Tibial nerve (tissue), 4 donors: ENCODE measurements at regions not wholly inside any gene's neighbourhood (a gene's known extent, or its start where the extent isn't known, plus 50 kb on each side); places are given as distances from the start of the nearest gene placed in this dataset.
"Not testable (repeated sequence)": the region's sequence is repeated elsewhere in the genome, so short reads cannot be mapped to it uniquely, and the experiment has no call there.

Experiments used
- DNase-seq, 2 donors: peaks; one replicate each; pipeline ENCODE4 v3.0.0-alpha.2; 2019; ENCODE audit warnings: low spot score in 2 of 2
- H3K27ac ChIP-seq, 4 donors: fragments of 200-600 bp; sonication (generic) in 3 of 4; one replicate each; pipeline ENCODE4 v1.5.1; 2017 to 2019; ENCODE audit warnings: mild to moderate bottlenecking in 1 of 4
- H3K27me3 ChIP-seq, 2 donors: fragments of 200-600 bp; sonication (generic) in 1 of 2; one replicate each; pipeline versions ENCODE4 v1.5.1 to v1.6.0; 2017 to 2019
- H3K36me3 ChIP-seq, 3 donors: fragments of 200-600 bp; sonication (generic); one replicate each; pipeline ENCODE4 v1.5.1; 2018 to 2019
- H3K4me1 ChIP-seq, 4 donors: fragments of 200-600 bp; sonication (generic) in 3 of 4; one replicate each; pipeline ENCODE4 v1.5.1; 2017 to 2019
- H3K4me3 ChIP-seq, 4 donors: fragments of 200-600 bp; sonication (generic) in 3 of 4; one replicate each; pipeline ENCODE4 v1.5.1; 2017 to 2019; ENCODE audit warnings: mild to moderate bottlenecking in 1 of 4, moderate library complexity in 1 of 4
- H3K9me3 ChIP-seq, 4 donors: fragments of 200-600 bp; sonication (generic) in 3 of 4; one replicate each; pipeline ENCODE4 v1.5.1; 2017 to 2019
- EP300 ChIP-seq, 2 donors: sonication (generic); formaldehyde crosslinking; IDR thresholded peaks; one replicate each; pipeline ENCODE4 v1.6.1; 2017; ENCODE audit warnings: antibody characterized with exemption in 2 of 2, mild to moderate bottlenecking in 1 of 2
- POLR2A ChIP-seq, 2 donors: fragments of 450-650 bp; IDR thresholded peaks; one replicate each; pipeline ENCODE4 v1.6.1; 2017; ENCODE audit warnings: antibody characterized with exemption in 2 of 2, mild to moderate bottlenecking in 2 of 2, moderate library complexity in 2 of 2
- WGBS, 2 donors: methylation state at CpG; one replicate each; pipeline ENCODE4 v1.1.5; 2018; 5-methylcytosine and 5-hydroxymethylcytosine counted together
- TF ChIP-seq, protein P1 (sequence below), 5 experiments: fragments of 200-600 bp in 3 of 5; fragments of 450-650 bp in 2 of 5; sonication (generic) in 3 of 5; IDR thresholded peaks; one replicate each; pipeline ENCODE4 v1.5.1; 2016 to 2019; ENCODE audit warnings: antibody characterized with exemption in 5 of 5, mild to moderate bottlenecking in 3 of 5, moderate library complexity in 2 of 5

DNA sequence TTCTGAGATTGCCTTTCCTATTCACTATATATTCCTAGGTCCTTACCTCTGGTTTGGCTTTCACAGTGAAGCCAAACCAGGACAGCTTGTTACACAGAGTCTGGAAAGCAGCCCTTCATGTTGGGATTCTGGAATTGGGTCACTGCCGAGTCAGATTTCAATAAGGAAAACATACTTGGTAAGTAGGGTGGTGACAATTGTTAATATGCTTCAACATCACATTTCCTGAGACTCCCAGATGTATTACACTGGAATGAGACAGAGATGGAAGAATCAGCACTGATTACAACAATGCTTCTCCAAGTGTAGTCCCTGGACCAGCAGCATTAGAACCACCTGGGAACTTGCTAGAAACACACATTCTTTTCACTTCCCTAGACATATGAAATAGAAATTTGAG is 268.9 kb upstream of the SEMA3C start:
- H3K27me3 ChIP-seq: no peaks in the 10 kb centered on the region
- WGBS, 2 donors: 58 to 65% methylated on average over 1 of the region's 1 CpG
- no peak for DNase-seq
- TF ChIP-seq EP300 (IDR thresholded peaks at IDR 0.05) (no peak), POLR2A (IDR thresholded peaks at IDR 0.05) (no peak)
- TF ChIP-seq, protein P1, sequence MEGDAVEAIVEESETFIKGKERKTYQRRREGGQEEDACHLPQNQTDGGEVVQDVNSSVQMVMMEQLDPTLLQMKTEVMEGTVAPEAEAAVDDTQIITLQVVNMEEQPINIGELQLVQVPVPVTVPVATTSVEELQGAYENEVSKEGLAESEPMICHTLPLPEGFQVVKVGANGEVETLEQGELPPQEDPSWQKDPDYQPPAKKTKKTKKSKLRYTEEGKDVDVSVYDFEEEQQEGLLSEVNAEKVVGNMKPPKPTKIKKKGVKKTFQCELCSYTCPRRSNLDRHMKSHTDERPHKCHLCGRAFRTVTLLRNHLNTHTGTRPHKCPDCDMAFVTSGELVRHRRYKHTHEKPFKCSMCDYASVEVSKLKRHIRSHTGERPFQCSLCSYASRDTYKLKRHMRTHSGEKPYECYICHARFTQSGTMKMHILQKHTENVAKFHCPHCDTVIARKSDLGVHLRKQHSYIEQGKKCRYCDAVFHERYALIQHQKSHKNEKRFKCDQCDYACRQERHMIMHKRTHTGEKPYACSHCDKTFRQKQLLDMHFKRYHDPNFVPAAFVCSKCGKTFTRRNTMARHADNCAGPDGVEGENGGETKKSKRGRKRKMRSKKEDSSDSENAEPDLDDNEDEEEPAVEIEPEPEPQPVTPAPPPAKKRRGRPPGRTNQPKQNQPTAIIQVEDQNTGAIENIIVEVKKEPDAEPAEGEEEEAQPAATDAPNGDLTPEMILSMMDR (IDR thresholded peaks at IDR 0.05): no peak
- peaks cover 0 to 4% (median 0%) of the 10 kb centered on the region in 4 donors for H3K4me1 ChIP-seq
- no peaks in the 10 kb centered on the region for H3K9me3 ChIP-seq
- H3K36me3 ChIP-seq: no peaks in the 10 kb centered on the region
- H3K27ac ChIP-seq: no peak overlapping the region
- no peak overlapping the region for H3K4me3 ChIP-seq

DNA sequence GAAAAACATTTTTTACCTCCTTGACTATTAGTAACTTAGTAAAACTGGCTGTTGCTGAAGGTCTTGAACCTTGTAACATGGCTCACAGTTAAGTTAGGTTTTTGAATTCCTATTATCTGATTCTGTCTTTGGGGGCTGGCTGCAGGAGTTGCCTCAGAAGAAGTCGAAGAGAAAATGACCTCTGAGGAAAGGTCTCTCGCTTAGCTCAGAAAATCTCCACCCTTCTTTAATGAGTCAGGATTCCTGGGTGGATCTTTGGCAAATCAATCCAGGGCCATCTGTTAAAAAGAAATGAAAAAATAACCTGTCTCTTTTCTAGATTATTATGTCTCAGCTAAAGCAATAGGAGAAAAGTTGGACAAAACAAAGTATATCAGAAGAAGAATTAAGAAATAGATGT is 267.8 kb upstream of the SEMA3C start:
- H3K9me3 ChIP-seq: no peaks in the 10 kb centered on the region
- H3K36me3 ChIP-seq: no peaks in the 10 kb centered on the region
- no peak for TF ChIP-seq POLR2A (IDR thresholded peaks at IDR 0.05)
- peak in 1 of 2 donors; percentile 42 for TF ChIP-seq EP300 (IDR thresholded peaks at IDR 0.05)
- TF ChIP-seq, protein P1 (IDR thresholded peaks at IDR 0.05): no peak
- H3K4me3 ChIP-seq: no peak overlapping the region
- no peaks in the 10 kb centered on the region for H3K27me3 ChIP-seq
- WGBS, 2 donors: 47 to 57% methylated on average over 2 of the region's 2 CpGs
- DNase-seq: peak in 1 of 2 donors; percentile 28
- peaks cover 0 to 4% (median 0%) of the 10 kb centered on the region in 4 donors for H3K4me1 ChIP-seq
- peak overlapping the region in 1 of 4 donors; percentile 31 for H3K27ac ChIP-seq

DNA sequence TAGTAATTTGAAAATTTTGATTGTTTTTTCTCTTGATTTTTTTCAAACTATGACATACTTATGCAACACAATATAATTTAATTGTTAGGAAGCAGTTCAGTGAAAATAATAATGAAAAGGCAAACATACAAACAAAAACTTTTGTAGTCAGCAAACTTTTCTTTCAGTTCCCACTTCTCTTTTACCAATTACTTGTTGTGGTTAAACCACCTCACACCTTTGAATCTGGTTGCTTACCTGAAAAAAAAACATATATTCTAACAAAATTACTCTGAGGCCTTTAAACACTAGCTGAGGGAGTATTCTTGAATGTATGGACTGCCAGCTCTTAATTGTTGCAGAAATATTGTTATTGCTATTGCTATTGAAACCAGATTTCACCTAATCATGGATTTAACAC is 266.2 kb upstream of the SEMA3C start:
- TF ChIP-seq, protein P1 (IDR thresholded peaks at IDR 0.05): no peak
- TF ChIP-seq EP300 (IDR thresholded peaks at IDR 0.05) (no peak), POLR2A (IDR thresholded peaks at IDR 0.05) (no peak)
- H3K4me1 ChIP-seq: no peaks in the 10 kb centered on the region
- H3K9me3 ChIP-seq: no peaks in the 10 kb centered on the region
- H3K27ac ChIP-seq: no peak overlapping the region
- no peak overlapping the region for H3K4me3 ChIP-seq
- no peaks in the 10 kb centered on the region for H3K36me3 ChIP-seq
- H3K27me3 ChIP-seq: no peaks in the 10 kb centered on the region
- no peak for DNase-seq

DNA sequence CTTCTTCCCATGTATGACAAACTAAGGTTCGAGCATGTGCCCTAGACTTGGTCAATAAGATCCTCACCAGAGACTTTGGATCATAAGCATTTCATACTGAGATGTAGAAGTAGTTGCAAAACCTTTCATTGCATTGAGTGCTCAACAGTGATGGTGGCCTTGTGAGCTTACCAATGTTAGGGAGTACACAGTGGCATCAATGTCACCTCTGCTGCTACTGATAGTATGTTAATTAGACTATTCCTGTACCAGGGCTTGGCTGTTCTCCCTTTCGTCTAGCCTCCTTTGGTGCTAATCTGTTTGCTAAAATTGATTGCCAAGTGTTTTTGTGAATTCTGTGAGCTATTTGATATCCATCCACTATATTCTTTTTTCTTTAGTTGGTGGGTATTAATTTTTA is 264.5 kb upstream of the SEMA3C start:
- H3K27me3 ChIP-seq: no peaks in the 10 kb centered on the region
- H3K27ac ChIP-seq: no peak overlapping the region
- DNase-seq: no peak
- no peaks in the 10 kb centered on the region for H3K36me3 ChIP-seq
- H3K4me1 ChIP-seq: no peaks in the 10 kb centered on the region
- 89 to 93% methylated on average over 2 of the region's 2 CpGs for whole genome bisulfite sequencing, 2 donors
- TF ChIP-seq EP300 (IDR thresholded peaks at IDR 0.05) (no peak), POLR2A (IDR thresholded peaks at IDR 0.05) (no peak)
- TF ChIP-seq, protein P1 (IDR thresholded peaks at IDR 0.05): no peak
- H3K4me3 ChIP-seq: no peak overlapping the region
- H3K9me3 ChIP-seq: no peaks in the 10 kb centered on the region

DNA sequence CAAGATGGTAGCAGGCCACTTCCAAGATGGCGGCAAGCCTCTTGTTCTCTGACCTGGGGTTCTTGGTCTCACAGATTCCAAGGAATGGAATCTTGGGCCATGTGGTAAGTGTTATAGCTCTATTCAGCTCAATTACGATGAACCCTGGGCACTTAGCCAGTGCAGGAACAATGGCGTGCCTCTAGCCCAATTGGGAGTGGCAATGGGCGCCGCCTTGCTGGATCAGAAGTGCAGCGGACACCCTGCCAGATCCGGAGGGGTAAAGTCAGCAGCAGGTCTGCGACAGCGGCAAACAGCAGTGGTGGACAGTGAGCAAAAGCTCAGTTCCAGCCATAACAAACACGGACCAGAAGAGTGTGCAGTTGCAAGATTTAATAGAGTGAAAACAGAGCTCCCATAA is 263.2 kb upstream of the SEMA3C start:
- 81 to 88% methylated on average over 10 of the region's 10 CpGs for whole genome bisulfite sequencing, 2 donors
- H3K27ac ChIP-seq, H3K36me3 ChIP-seq, DNase-seq, H3K4me3 ChIP-seq, H3K4me1 ChIP-seq, H3K27me3 ChIP-seq, H3K9me3 ChIP-seq: not testable (repeated sequence)

DNA sequence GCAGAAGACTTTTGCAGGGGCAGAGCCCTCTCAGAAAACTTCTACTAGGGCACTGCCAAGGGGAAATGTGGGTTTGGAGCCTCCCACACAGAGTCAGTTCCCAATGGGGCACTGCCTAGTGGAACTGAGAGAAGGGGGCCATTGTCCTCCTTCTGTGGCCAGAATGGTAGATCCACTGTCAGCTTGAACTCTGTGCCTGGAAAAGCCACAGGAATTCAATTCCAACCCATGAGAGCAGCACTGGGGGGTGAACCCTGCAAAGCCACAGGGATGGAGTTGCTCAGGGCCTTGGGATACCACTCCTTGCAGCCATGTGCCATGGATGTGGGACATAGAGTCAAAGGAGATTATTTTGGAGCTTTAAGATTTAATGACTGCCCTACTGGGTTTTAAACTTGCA is 262.2 kb upstream of the SEMA3C start:
- H3K27ac ChIP-seq: no peak overlapping the region
- H3K27me3 ChIP-seq: no peaks in the 10 kb centered on the region
- no peaks in the 10 kb centered on the region for H3K4me1 ChIP-seq
- no peak overlapping the region for H3K4me3 ChIP-seq
- H3K9me3 ChIP-seq: no peaks in the 10 kb centered on the region
- no peak for DNase-seq
- TF ChIP-seq, protein P1 (IDR thresholded peaks at IDR 0.05): no peak
- H3K36me3 ChIP-seq: no peaks in the 10 kb centered on the region
